ENCODE measurements at regions not wholly inside any gene's neighbourhood (a gene's known extent, or its start where the extent isn't known, plus 50 kb on each side); places are given as distances from the start of the nearest gene placed in this dataset.
A peak's percentile ranks its signal among the peaks of the same experiment; 100 is the strongest.
"Not testable (repeated sequence)": the region's sequence is repeated elsewhere in the genome, so short reads cannot be mapped to it uniquely, and the experiment has no call there.

GRCh38 chr5:163695830-163696578 is 190.6 kb downstream of the MAT2B start:
- peak; percentile 74 for DNase-seq (ENCODE audit: low read depth, low spot score)

GRCh38 chr5:163696579-163696887 is 191.1 kb downstream of the MAT2B start:
- DNase-seq (ENCODE audit: low read depth, low spot score): no peak

DNA sequence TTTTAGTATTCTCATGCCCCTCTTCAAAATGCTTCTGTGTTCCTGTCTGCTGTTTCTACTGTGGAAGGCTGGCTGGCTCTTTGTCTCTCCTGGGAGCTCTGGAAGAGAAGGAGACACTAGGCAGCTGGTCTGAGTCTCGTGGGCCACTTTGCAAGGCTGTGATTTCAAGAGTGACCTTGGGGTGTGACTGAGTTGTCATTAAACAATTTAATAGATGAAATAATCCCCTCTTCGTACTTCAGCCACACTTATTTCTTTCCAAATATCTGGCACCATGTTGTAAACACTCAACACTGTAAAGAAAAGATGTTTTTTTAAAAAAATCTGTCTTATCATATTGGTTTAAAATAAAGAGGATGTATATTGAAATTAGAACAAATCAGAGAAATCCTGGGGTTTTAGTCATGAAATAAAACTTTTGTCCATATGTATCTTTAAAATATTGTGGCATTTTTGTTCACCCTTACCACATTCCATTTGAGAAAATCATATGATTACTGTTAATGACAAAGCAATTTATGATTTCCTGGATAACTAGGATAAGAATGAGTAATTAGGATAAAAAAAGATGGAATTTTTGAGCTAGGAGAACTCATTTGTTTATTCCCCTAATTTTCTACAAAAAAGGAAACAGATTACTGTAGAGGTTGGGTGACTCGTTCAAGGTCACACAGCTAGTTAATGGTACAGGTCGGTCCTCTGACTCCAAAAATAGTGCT is 200.8 kb downstream of the MAT2B start:
- DNase-seq (ENCODE audit: low read depth, low spot score): peak; percentile 40

DNA sequence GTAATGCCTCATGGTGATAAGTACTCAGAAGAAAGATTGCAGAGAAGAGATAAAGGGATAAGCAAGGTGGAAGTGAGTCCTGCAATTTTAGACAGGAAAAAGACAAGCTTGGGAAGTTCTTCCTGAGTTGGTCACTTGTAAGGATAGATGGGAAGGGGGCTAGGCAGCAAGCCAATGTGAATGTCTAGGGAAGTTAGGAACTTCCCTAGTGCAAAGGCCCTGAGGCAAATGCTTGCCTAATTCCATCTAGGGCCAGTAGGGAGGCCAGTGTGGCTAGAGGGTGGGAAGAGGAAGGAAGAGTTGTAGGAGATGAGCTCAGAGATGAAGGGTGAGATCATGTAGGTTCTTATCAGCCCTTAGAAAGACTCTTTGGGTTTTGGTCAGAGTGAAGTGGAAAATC is 206.6 kb downstream of the MAT2B start:
- no peak for DNase-seq (ENCODE audit: low read depth, low spot score)

DNA sequence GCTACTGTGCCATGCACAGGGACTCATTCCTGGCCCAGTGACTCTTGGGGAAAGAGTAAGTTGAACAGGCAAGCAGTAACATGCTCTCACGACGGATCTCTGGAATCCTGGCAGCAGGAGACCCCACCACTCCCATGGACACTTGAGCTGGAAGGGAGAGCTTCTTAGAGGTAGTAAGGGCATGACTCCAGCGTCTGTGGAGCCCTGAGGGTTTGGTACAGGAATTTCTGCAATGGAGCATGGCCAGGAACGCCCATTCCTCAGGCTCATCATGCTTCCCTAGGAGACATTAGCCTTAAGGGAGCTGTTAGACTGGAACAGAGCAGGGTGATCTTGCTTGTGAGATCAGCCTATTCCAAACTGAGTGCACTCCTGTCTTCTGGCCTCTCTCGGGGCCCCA is 212.9 kb downstream of the MAT2B start:
- no peak for DNase-seq (ENCODE audit: low read depth, low spot score)

- DNase-seq (ENCODE audit: low read depth, low spot score): no peak
Observed at GRCh38 chr5:163724305-163724704, 218.9 kb downstream of the MAT2B start.

GRCh38 chr5:163727028-163727427 is 221.6 kb downstream of the MAT2B start:
- no peak for DNase-seq (ENCODE audit: low read depth, low spot score)

DNA sequence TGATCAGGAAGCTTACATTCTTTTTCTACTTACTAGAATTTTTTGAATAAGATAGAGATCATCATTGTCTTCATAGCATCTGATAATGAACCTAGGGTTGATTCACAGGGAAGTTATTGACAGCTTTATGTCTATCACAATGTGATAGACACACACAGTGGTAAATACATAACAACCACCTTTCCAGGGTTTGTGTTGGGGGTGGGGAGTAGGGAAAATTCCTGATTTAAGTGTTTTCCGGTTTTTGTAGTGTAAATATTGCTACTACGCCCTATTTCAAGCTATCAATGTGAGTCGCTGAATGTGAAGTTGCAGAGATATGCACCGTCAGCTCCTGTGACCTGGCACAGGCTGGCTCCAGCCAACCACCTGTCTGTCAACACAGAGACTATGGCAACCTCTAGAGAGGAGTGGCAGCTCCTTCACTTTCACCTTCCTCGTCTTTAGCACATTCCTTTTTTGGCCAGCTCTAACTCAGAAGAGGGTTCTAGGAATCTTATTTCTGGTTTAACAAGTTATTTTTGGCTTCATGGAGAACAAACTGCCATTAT is 224.9 kb downstream of the MAT2B start:
- DNase-seq (ENCODE audit: low read depth, low spot score): no peak

GRCh38 chr5:163731256-163731655 is 225.8 kb downstream of the MAT2B start:
- DNase-seq (ENCODE audit: low read depth, low spot score): no peak

DNA sequence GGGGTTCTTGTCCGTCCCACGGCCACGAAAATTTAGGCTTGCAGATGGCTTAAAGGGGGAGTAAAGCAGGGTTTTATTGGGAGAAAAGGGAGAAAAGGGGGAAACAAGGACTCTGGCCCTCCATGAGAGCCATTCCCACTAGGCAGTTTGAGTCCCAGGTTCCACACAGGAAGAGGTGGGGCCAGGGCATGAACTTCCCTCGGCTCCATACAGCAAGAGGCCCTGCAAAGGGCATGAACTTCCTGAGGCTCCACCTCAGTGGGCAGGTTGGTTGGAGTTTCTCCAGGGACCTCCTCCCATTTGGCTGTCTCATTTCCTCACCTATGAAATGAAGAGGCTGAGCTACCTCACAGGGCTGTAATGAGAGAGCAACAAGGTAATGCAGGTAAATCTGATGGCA is 229.7 kb downstream of the MAT2B start:
- no peak for DNase-seq (ENCODE audit: low read depth, low spot score)

GRCh38 chr5:163747586-163747985 is 242.2 kb downstream of the MAT2B start:
- DNase-seq (ENCODE audit: low read depth, low spot score): no peak

DNA sequence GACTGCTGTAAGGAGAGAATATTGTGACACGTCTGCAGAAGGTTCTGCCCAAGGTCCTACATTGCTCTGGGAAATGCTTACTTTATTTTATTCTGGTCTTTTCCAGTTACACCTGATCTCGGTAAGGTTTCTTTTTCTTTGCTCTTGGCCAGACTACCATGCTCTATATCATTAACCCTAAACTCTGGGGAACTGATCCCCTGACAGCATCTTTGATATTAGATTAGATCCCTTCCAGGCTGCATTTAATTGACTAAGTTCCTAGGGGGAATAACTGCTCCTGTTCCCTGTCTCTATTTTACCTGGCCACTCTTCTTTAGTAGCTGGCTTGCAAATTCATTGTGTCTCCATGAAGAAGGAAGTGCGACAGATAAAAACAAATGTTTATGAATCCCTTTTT is 243.5 kb downstream of the MAT2B start:
- DNase-seq (ENCODE audit: low read depth, low spot score): no peak

GRCh38 chr5:163750415-163750814 is 245.0 kb downstream of the MAT2B start:
- not testable (repeated sequence) for DNase-seq (ENCODE audit: low read depth, low spot score)

DNA sequence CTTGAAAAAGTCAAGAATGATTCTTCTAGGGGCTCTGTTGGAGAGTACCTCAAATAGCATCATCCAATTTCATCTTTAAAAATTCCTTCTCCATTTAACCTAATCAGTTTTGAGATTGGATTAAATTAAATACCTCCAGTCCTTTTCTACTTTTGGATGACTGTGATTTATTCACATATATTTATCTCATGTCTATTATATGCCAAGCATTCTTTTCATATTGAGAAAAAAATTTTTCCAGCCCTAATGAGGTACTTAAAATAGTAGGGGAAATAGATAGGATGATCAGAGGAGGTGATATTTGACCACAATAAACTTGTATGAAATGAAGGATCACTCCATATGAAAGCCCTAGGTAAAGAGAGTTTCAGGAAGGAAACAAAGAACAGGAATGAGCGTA is 250.1 kb downstream of the MAT2B start:
- no peak for DNase-seq (ENCODE audit: low read depth, low spot score)

DNA sequence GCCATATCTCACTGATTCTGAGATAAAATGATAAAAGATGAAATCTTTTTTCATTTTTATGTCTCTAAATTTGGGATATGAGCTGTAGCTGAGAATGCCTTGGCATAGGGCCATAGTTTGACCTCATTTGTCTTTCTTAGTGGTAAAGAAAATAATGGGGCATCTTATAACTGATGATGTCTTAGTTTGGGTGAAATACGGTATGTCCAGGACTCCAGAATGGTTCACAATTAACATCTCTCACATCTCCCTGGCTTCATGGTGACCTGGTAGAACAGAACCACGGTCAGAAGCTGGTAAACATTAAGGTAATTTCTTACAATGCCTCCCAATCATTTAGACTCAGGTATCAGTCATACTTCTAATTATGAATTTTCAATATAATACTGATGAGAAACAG is 250.8 kb downstream of the MAT2B start:
- DNase-seq (ENCODE audit: low read depth, low spot score): no peak

- DNase-seq (ENCODE audit: low read depth, low spot score): no peak
Observed at GRCh38 chr5:163757344-163757743, 251.9 kb downstream of the MAT2B start.

DNA sequence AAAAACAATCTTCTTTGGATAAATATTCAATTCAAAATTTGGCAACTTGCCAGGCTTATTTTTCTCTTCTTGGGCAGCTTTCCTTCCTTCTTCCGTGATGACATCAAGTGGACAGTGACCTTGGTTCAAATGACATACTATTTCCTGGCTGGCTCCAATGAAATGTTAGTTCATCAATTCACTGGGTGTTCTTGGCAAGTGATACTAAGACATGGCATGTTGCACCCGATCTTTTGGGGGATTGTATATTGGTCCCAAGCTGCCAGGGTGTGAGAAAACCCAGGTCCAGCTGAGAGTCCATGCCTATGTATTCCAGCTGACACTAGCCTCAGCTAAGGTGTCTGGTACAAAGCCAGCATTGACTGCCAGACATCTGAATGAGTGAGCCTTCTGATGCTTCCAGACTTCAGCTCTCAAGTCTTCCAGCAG is 252.9 kb downstream of the MAT2B start:
- DNase-seq (ENCODE audit: low read depth, low spot score): peak; percentile 73

- peak; percentile 8 for DNase-seq (ENCODE audit: low read depth, low spot score)
Observed at GRCh38 chr5:163759000-163759704, 253.7 kb downstream of the MAT2B start.

DNA sequence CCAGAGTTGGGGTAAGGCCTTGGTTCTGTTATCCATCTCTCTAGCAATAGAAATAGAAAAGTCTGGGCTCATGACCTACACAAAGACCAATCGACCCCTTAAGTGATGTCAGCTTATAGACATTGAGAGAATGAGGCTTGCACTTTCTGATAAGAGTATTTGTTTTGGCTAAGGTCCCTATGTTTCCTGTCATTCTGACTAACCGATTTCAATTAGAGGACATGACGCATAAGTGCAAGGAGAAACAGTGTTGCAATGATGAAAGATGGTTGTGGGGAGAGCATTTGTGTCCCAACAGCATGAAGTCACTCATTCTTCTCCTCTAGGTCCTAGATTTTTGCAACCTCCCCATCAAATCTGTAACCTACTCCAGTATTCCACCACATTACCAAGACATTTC is 255.1 kb downstream of the MAT2B start:
- DNase-seq (ENCODE audit: low read depth, low spot score): peak; percentile 99

GRCh38 chr5:163766936-163767670 is 261.7 kb downstream of the MAT2B start:
- peak; percentile 77 for DNase-seq (ENCODE audit: low read depth, low spot score)

- no peak for DNase-seq (ENCODE audit: low read depth, low spot score)
Observed at GRCh38 chr5:163770625-163771024, 265.2 kb downstream of the MAT2B start.

DNA sequence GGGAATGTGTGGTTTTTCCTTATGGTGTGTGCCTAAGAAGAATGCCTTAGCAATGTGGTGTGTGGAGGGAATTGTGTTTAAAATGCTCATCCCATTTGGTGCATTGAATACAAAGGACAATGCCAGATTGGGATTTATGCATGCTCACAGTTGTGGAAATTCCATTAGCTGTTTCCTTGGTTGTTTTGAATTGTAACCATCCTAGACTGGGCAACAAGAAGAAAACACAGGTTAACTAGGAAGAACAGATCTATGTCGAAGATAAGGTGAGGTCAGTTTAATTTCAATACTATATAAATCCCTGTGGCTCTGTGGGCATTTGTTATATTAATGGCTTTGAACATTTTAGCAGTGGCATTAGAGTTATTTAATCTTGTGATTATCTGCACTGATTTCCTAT is 266.8 kb downstream of the MAT2B start:
- DNase-seq (ENCODE audit: low read depth, low spot score): no peak

Data from pulmonary artery endothelial cell (primary cell).